GM12874 (cell line): ENCODE measurements at regions not wholly inside any gene's neighbourhood (a gene's known extent, or its start where the extent isn't known, plus 50 kb on each side); places are given as distances from the start of the nearest gene placed in this dataset.
A peak's percentile ranks its signal among the peaks of the same experiment; 100 is the strongest.

Experiments used
- TF ChIP-seq, protein P1 (sequence below): IDR thresholded peaks from 2 replicates; pipeline ENCODE4 v1.5.1; 2011; ENCODE audit warnings: low read depth, mild to moderate bottlenecking, control low read depth, low read length, moderate library complexity; ENCODE audit not compliant: insufficient read depth

DNA sequence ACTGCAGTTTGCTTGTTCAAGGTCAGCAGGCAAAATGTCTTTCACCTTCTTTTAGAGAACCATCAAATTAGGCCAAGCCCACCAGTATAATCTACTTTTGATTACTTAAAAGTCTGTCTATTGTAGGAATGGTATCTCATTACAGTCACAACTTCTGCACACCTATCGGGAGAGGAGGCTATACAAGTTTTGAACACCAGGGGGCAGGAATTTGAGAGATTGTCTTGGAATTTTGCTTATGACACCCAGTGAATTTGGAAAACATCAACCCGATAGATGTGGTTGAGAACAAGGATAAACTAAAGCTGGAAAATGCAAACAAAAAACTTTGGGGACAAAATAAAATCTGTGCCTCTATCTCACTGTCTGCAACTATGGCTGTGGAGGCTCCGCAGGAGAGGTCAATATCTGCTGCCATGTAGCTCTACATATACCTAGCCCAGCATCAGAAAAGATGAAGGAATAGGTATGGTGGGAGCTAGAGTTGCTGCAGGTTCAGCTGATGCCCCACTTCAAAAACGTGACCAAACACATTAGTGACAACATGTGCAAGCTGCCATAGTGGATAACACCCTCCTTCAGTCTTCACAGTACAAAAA is 1299.2 kb upstream of the SPRY2 start:
- TF ChIP-seq, protein P1, sequence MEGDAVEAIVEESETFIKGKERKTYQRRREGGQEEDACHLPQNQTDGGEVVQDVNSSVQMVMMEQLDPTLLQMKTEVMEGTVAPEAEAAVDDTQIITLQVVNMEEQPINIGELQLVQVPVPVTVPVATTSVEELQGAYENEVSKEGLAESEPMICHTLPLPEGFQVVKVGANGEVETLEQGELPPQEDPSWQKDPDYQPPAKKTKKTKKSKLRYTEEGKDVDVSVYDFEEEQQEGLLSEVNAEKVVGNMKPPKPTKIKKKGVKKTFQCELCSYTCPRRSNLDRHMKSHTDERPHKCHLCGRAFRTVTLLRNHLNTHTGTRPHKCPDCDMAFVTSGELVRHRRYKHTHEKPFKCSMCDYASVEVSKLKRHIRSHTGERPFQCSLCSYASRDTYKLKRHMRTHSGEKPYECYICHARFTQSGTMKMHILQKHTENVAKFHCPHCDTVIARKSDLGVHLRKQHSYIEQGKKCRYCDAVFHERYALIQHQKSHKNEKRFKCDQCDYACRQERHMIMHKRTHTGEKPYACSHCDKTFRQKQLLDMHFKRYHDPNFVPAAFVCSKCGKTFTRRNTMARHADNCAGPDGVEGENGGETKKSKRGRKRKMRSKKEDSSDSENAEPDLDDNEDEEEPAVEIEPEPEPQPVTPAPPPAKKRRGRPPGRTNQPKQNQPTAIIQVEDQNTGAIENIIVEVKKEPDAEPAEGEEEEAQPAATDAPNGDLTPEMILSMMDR = peak; percentile 52; the same call in 1 of the 2 replicates

DNA sequence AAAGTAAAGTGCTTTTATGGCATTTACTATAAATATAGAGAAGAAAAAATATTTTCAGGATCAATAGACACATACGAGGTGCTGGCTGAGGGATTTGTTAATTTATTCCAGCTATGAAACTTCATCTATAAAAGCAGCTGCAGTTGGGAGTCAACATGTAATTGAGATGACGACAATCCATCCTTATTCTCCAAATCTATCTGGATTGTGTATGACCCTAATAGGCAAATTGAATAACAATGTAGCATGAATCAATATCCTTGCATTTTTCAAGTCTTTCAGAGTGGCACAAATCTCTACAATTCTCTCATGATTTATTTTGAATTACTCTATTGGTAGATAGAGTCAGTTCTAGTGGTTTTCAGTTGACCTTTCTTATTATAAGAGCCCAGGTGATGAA is 1296.5 kb upstream of the SPRY2 start:
- TF ChIP-seq, protein P1 = no peak

DNA sequence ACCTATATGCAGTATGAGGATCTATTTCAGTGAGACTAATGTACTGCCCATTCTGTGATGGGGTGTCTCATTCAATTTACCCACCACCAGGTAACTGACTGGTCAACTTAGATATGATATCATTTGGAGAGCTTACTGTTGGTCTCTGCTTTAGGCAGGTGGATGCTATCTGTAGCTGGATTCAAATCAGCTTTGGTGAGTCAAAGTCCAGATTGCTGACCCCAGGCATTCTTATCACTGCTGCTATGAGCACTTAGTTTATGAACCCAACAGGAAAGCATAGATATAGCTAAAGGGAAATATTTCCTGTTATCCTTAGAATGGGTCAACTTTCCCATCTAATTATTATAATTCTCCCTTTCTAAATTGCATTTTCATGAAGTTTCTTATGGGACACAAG is 1295.2 kb upstream of the SPRY2 start:
- TF ChIP-seq, protein P1 = no peak

DNA sequence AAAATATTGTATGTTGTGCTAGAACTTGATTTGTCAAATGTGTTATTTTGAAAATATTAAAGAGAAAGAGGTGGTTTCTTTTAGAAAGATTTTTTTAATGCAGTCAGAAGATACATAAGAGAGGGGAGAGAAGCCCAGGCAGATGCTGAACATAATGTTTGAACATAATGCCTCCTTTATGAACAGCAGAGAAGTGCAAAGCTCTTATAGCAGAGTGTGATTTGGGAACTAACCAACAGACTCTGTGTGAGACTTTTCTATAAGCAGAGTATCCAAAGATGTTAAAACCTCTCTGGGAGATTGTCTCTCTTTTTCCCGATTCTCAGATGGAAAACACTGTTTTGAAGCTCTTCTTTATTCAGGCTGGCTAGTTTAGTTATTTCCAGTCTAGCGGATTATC is 1274.1 kb upstream of the SPRY2 start:
- TF ChIP-seq, protein P1 = no peak

DNA sequence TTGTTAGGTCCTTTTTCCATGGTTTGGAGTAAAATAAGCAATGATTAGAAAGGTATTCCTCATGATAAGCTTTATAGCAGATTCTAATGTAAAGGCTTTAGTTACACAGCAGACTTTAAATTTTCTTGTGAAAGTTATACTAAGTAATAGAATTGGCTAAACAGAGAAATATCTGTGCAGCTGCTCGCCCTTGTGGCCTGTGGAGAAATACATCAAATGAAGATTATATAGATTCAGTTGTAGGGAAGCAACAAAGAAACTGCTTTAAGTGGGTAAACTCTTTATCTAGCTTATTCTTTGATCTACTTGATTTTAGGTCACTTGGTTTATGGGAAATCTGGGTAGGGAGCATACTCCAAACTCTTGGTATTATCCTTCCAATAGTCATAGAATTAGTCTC is 1269.7 kb upstream of the SPRY2 start:
- TF ChIP-seq, protein P1 = no peak

DNA sequence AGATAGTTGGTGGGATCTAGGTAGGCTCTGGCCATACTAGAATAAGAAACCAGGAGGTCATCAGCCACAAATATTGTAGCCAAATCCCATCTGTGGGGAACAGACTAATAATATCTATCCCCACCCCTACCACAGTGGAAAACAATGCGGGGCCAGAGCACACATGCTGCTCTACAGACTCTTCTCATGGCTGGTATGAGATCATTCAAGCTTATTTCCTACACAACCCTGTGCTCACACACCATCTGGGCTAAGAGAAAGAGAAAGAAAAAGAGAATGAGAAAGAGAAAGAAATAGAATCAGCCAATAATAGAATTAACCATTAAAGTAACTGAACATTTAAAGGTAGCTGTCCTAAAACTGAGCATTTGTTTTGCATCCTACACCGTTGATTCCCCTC is 1268.4 kb upstream of the SPRY2 start:
- TF ChIP-seq, protein P1 = no peak

DNA sequence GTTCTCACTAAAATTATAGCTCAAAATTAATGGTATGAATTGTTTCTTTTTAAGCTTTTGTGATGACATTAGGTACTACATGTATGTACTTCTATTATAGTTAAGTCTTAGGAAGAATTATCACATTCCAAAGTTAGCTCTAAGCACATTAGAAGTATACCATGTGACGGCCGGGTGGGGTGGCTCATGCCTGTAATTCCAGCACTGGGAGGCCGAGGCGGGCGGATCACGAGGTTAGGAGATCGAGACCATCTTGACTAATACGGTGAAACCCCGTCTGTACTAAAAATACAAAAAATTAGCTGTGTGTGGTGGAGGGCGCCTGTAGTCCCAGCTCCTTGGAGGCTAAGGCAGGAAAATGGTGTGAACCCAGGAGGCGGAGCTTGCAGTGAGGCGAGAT is 1265.1 kb upstream of the SPRY2 start:
- TF ChIP-seq, protein P1 = no peak
